Neural cell (in vitro differentiated cells): ENCODE measurements at regions not wholly inside any gene's neighbourhood (a gene's known extent, or its start where the extent isn't known, plus 50 kb on each side); places are given as distances from the start of the nearest gene placed in this dataset.

Experiments
- CTCF ChIP-seq: fragments of 450-650 bp; IDR thresholded peaks from 2 replicates; pipeline ENCODE4 v1.5.1; 2014; ENCODE audit warnings: antibody characterized with exemption, mild to moderate bottlenecking, moderate library complexity; ENCODE audit not compliant: poor library complexity, severe bottlenecking
- EP300 ChIP-seq: fragments of 450-650 bp; conservative IDR thresholded peaks from 2 replicates; pipeline ENCODE4 v1.6.1; 2014; ENCODE audit warnings: antibody characterized with exemption, mild to moderate bottlenecking, moderate library complexity; ENCODE audit not compliant: poor library complexity, severe bottlenecking
- EZH2 ChIP-seq: fragments of 200-600, 300-800 bp; shearing (Covaris generic), sonication (generic); IDR thresholded peaks from 2 replicates; pipeline ENCODE4 v1.6.1; 2014; ENCODE audit warnings: antibody characterized with exemption, low read length, borderline replicate concordance, mild to moderate bottlenecking; ENCODE audit not compliant: insufficient read depth, poor library complexity, severe bottlenecking
- MXI1 ChIP-seq: fragments of 450-650 bp; conservative IDR thresholded peaks from 2 replicates; pipeline ENCODE4 v1.6.1; 2014; ENCODE audit warnings: antibody characterized with exemption, mild to moderate bottlenecking; ENCODE audit not compliant: poor library complexity, severe bottlenecking
- POLR2AphosphoS5 ChIP-seq: IDR thresholded peaks from 2 replicates; pipeline ENCODE4 v1.6.1; 2012
- RAD21 ChIP-seq: fragments of 450-650 bp; conservative IDR thresholded peaks from 2 replicates; pipeline ENCODE4 v1.6.1; 2014; ENCODE audit warnings: antibody characterized with exemption, mild to moderate bottlenecking, moderate library complexity
- REST ChIP-seq: IDR thresholded peaks from 2 replicates; pipeline ENCODE4 v1.6.1; 2012; ENCODE audit warnings: borderline replicate concordance
- TAF1 ChIP-seq: IDR thresholded peaks from 2 replicates; pipeline ENCODE4 v1.6.1; 2012; ENCODE audit warnings: low read depth

- TF ChIP-seq CTCF (no peak), POLR2AphosphoS5 (no peak), TAF1 (no peak), EZH2 (no peak), EP300 (no peak), REST (no peak), RAD21 (no peak), MXI1 (no peak)
These were observed 360.2 kb downstream of the CDH7 start for GRCh38 chr18:66111018-66111417.
